ENCODE measurements at regions not wholly inside any gene's neighbourhood (a gene's known extent, or its start where the extent isn't known, plus 50 kb on each side); places are given as distances from the start of the nearest gene placed in this dataset.

DNA sequence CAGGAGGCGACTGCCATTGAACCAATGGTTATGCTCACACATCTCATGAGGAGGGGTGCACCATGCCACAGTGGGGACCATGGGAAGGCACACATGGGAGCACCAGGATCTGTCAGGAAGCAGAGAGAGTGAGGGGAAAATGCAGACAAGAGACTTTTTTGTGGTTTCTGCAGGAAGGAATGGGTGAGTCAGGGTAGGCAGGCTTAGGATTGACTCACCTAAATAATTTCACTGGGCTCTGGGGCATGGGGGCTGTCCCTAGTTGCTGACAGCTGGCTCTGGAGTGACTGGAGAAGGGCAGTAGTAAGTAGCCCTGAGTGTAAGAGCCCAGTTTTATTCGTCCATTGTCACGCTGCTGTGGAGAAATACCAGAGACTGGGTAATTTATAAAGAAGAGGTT is 202.4 kb downstream of the AXIN2 start:
- Mint-ChIP-seq H3K4me3 (no peak overlapping the region), H3K27ac (no peak overlapping the region)
- TF ChIP-seq CTCF (IDR thresholded peaks at IDR 0.05; ENCODE audit: unreplicated experiment), result no peak

DNA sequence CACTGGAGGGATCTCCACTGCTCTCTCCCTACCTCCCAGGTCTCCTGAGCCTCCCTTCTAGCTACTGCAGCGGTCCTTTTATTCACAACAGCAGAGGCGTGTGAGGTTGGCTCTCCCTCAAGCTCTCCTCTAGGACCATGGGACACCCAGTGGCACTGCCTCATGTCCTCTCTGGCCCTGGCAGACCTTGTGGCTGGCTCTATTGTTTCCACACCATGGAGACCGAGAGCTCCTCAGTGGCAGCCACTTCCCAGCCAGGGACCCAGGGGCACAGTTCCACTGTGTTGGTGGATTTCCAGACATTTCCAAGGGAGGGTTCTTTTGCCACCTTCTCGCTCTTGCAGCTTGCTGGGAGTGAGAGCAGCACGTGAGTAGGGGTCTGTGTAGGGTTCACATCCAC is 204.9 kb downstream of the AXIN2 start:
- no peak for DNase-seq (ENCODE audit: low spot score in 2 of 2, unreplicated experiment in 2 of 2)
- H3K27ac Mint-ChIP-seq, result no peak overlapping the region

More for the DNA sequence above, 202.4 kb downstream of the AXIN2 start:
- DNase-seq (ENCODE audit: low spot score in 2 of 2, unreplicated experiment in 2 of 2), result no peak
- Mint-ChIP-seq H3K4me1 (peaks cover 7% of the 10 kb centered on the region), H3K9me3 (peaks cover 8% of the 10 kb centered on the region), H3K36me3 (no peaks in the 10 kb centered on the region), H3K27me3 (ENCODE audit: low read depth) (peaks cover 10% of the 10 kb centered on the region)

DNA sequence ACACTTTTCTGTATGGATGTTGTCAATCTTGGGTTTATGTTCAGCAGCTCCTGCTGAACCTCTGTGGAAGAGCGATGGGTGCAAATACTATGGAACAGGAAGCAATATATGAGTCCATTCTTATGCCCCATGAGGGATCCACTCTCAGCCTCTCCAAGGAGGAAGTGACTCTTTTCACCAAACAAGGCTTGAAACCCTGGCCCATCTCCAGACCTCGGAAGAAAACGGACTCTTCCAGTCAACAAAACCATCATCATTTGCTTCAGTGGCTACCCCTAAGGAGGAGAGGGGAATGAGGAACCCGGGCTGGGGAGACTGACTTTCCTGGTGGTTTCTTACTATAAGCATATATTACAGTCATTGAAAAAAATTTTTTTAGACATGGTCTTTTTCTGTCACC is 206.2 kb downstream of the AXIN2 start:
- Mint-ChIP-seq H3K27me3 (ENCODE audit: low read depth) (peaks cover 13% of the 10 kb centered on the region), H3K4me3 (no peak overlapping the region), H3K9me3 (peaks cover 5% of the 10 kb centered on the region), H3K4me1 (peaks cover under 1% of the 10 kb centered on the region), H3K27ac (no peak overlapping the region), H3K36me3 (peaks cover 3% of the 10 kb centered on the region)
- no peak for TF ChIP-seq CTCF (IDR thresholded peaks at IDR 0.05; ENCODE audit: unreplicated experiment)
- no peak for DNase-seq (ENCODE audit: low spot score in 2 of 2, unreplicated experiment in 2 of 2)

More for the DNA sequence above, 204.9 kb downstream of the AXIN2 start:
- Mint-ChIP-seq H3K27me3 (ENCODE audit: low read depth) (peaks cover 13% of the 10 kb centered on the region), H3K4me3 (no peak overlapping the region), H3K36me3 (no peaks in the 10 kb centered on the region), H3K9me3 (no peaks in the 10 kb centered on the region), H3K4me1 (peaks cover 7% of the 10 kb centered on the region)
- no peak for TF ChIP-seq CTCF (IDR thresholded peaks at IDR 0.05; ENCODE audit: unreplicated experiment)

GRCh38 chr17:65349916-65350315 is 211.5 kb downstream of the AXIN2 start:
- H3K4me3 Mint-ChIP-seq, result no peak overlapping the region
- peaks cover 15% of the 10 kb centered on the region for H3K9me3 Mint-ChIP-seq
- H3K27ac Mint-ChIP-seq, result no peak overlapping the region
- no peaks in the 10 kb centered on the region for H3K4me1 Mint-ChIP-seq
- H3K27me3 Mint-ChIP-seq (ENCODE audit: low read depth), result peaks cover 10% of the 10 kb centered on the region
- DNase-seq (ENCODE audit: low spot score in 2 of 2, unreplicated experiment in 2 of 2), result no peak
- H3K36me3 Mint-ChIP-seq, result peaks cover 7% of the 10 kb centered on the region
- no peak for TF ChIP-seq CTCF (IDR thresholded peaks at IDR 0.05; ENCODE audit: unreplicated experiment)

DNA sequence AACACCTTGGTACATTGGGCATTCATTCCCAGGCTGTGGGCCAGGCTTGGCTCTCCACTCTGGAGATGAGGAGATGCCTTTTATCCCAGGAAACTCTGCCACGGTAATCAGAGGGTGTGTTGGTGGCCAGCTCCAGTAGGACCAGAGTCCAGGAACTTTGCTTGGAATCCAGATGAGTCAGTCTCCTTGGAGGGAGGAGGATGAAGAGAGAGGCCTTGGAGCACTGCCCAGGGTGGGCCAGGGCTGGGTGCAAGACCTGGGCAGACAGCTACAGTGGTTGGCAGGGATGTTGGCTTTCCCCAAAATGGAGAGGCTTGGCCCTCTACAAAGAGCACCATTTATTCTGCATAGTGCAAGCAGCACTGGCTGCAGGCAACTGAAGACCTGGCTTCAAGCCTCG is 209.0 kb downstream of the RGS9 start:
- H3K4me1 Mint-ChIP-seq, result no peaks in the 10 kb centered on the region
- no peak overlapping the region for H3K27ac Mint-ChIP-seq
- no peak for TF ChIP-seq CTCF (IDR thresholded peaks at IDR 0.05; ENCODE audit: unreplicated experiment)
- H3K9me3 Mint-ChIP-seq, result peaks cover 15% of the 10 kb centered on the region
- H3K36me3 Mint-ChIP-seq, result peaks cover 7% of the 10 kb centered on the region
- H3K27me3 Mint-ChIP-seq (ENCODE audit: low read depth), result no peaks in the 10 kb centered on the region
- DNase-seq (ENCODE audit: low spot score in 2 of 2, unreplicated experiment in 2 of 2), result no peak
- no peak overlapping the region for H3K4me3 Mint-ChIP-seq
